ENCODE measurements at regions not wholly inside any gene's neighbourhood (a gene's known extent, or its start where the extent isn't known, plus 50 kb on each side); places are given as distances from the start of the nearest gene placed in this dataset.

- H3K27me3 Mint-ChIP-seq (ENCODE audit: insufficient read depth, unreplicated experiment) = peaks cover 3% of the 10 kb centered on the region
- TF ChIP-seq CTCF (IDR thresholded peaks at IDR 0.05; ENCODE audit: insufficient read depth in 1 of 2, low read depth in 1 of 2, low read length in 1 of 2, severe bottlenecking in 1 of 2, unreplicated experiment in 1 of 2) = no peak
- no peaks in the 10 kb centered on the region for H3K36me3 Mint-ChIP-seq (ENCODE audit: insufficient read depth, unreplicated experiment)
- ChIA-PET CTCF (no interaction called here), POLR2A (no interaction called here)
- no peaks in the 10 kb centered on the region for H3K9me3 Mint-ChIP-seq (ENCODE audit: unreplicated experiment)
- no peak overlapping the region for H3K27ac Mint-ChIP-seq (ENCODE audit: unreplicated experiment)
- H3K4me3 ChIP-seq (ENCODE audit: low read depth, low read length) = no peak overlapping the region
- H3K9me3 ChIP-seq = no peaks in the 10 kb centered on the region
- intact Hi-C loops (cut with micrococcal nuclease; ENCODE audit: unreplicated experiment) = no loop called here
- no peaks in the 10 kb centered on the region for H3K36me3 ChIP-seq (ENCODE audit: control insufficient read depth, insufficient read depth, low read length)
- H3K4me3 Mint-ChIP-seq (ENCODE audit: unreplicated experiment) = no peak overlapping the region
- DNase-seq = no peak
- no TSS peak for BruUV-seq (replicated peaks)
- no peaks in the 10 kb centered on the region for H3K4me1 ChIP-seq
- no peaks in the 10 kb centered on the region for H3K4me1 Mint-ChIP-seq (ENCODE audit: low read depth, unreplicated experiment)
- no peaks in the 10 kb centered on the region for H3K27me3 ChIP-seq (replicated peaks; ENCODE audit: control insufficient read depth, insufficient read depth, low read length)
These were observed 286.1 kb upstream of the TENM3 start for GRCh38 chr4:181957088-181957487.

- no peaks in the 10 kb centered on the region for H3K36me3 Mint-ChIP-seq (ENCODE audit: insufficient read depth, unreplicated experiment)
- H3K4me3 Mint-ChIP-seq (ENCODE audit: unreplicated experiment) = no peak overlapping the region
- no TSS peak for BruUV-seq (replicated peaks)
- ChIA-PET CTCF (no interaction called here), POLR2A (no interaction called here)
- intact Hi-C loops (cut with micrococcal nuclease; ENCODE audit: unreplicated experiment) = no loop called here
- H3K4me1 Mint-ChIP-seq (ENCODE audit: low read depth, unreplicated experiment) = no peaks in the 10 kb centered on the region
- H3K9me3 Mint-ChIP-seq (ENCODE audit: unreplicated experiment) = no peaks in the 10 kb centered on the region
- H3K4me3 ChIP-seq (ENCODE audit: low read depth, low read length) = no peak overlapping the region
- peaks cover 3% of the 10 kb centered on the region for H3K27me3 Mint-ChIP-seq (ENCODE audit: insufficient read depth, unreplicated experiment)
- no peak for DNase-seq
- H3K4me1 ChIP-seq = no peaks in the 10 kb centered on the region
- no peaks in the 10 kb centered on the region for H3K36me3 ChIP-seq (ENCODE audit: control insufficient read depth, insufficient read depth, low read length)
- H3K27ac Mint-ChIP-seq (ENCODE audit: unreplicated experiment) = no peak overlapping the region
- no peaks in the 10 kb centered on the region for H3K9me3 ChIP-seq
- no peaks in the 10 kb centered on the region for H3K27me3 ChIP-seq (replicated peaks; ENCODE audit: control insufficient read depth, insufficient read depth, low read length)
- no peak for TF ChIP-seq CTCF (IDR thresholded peaks at IDR 0.05; ENCODE audit: insufficient read depth in 1 of 2, low read depth in 1 of 2, low read length in 1 of 2, severe bottlenecking in 1 of 2, unreplicated experiment in 1 of 2)
These were observed 284.8 kb upstream of the TENM3 start for GRCh38 chr4:181958446-181958845.

GRCh38 chr4:181959121-181959520, 284.1 kb upstream of the TENM3 start:
- no peaks in the 10 kb centered on the region for H3K9me3 ChIP-seq
- H3K27me3 ChIP-seq (replicated peaks; ENCODE audit: control insufficient read depth, insufficient read depth, low read length) = no peaks in the 10 kb centered on the region
- intact Hi-C loops (cut with micrococcal nuclease; ENCODE audit: unreplicated experiment) = no loop called here
- no peak for TF ChIP-seq CTCF (IDR thresholded peaks at IDR 0.05; ENCODE audit: insufficient read depth in 1 of 2, low read depth in 1 of 2, low read length in 1 of 2, severe bottlenecking in 1 of 2, unreplicated experiment in 1 of 2)
- no peaks in the 10 kb centered on the region for H3K9me3 Mint-ChIP-seq (ENCODE audit: unreplicated experiment)
- no peaks in the 10 kb centered on the region for H3K36me3 Mint-ChIP-seq (ENCODE audit: insufficient read depth, unreplicated experiment)
- no peak for DNase-seq
- H3K4me3 ChIP-seq (ENCODE audit: low read depth, low read length) = no peak overlapping the region
- no peaks in the 10 kb centered on the region for H3K4me1 Mint-ChIP-seq (ENCODE audit: low read depth, unreplicated experiment)
- no peaks in the 10 kb centered on the region for H3K36me3 ChIP-seq (ENCODE audit: control insufficient read depth, insufficient read depth, low read length)
- H3K4me1 ChIP-seq = no peaks in the 10 kb centered on the region
- peaks cover 3% of the 10 kb centered on the region for H3K27me3 Mint-ChIP-seq (ENCODE audit: insufficient read depth, unreplicated experiment)
- POLR2A ChIA-PET = no interaction called here
- no TSS peak for BruUV-seq (replicated peaks)
- no peak overlapping the region for H3K4me3 Mint-ChIP-seq (ENCODE audit: unreplicated experiment)
- H3K27ac Mint-ChIP-seq (ENCODE audit: unreplicated experiment) = no peak overlapping the region
- CTCF ChIA-PET = no interaction called here

Data from Caco-2 (cell line).